GM23338 (cell line): ENCODE measurements at regions not wholly inside any gene's neighbourhood (a gene's known extent, or its start where the extent isn't known, plus 50 kb on each side); places are given as distances from the start of the nearest gene placed in this dataset.

Experiments
- ATAC-seq: fragments of 200-7000 bp; cut with Tn5 transposase; 3 replicates; pipeline ENCODE4 v1.9.1; 2020
- DNase-seq: peaks from one replicate; pipeline ENCODE4 v3.0.0-alpha.2; 2015; ENCODE audit warnings: low spot score
- H2AFZ ChIP-seq: fragments of 200-600 bp; sonication (generic); 2 replicates; pipeline ENCODE4 v1.8.0; 2016; ENCODE audit warnings: antibody characterized with exemption, mild to moderate bottlenecking, moderate library complexity
- H3F3A ChIP-seq: fragments of 200-600 bp; sonication (generic); replicated peaks from 2 replicates; pipeline ENCODE4 v1.8.0; 2017; ENCODE audit warnings: antibody characterized with exemption, mixed run types, low read depth
- H3K27ac ChIP-seq: fragments of 200-600 bp; sonication (generic); 2 replicates; pipeline ENCODE4 v1.6.1; 2016; ENCODE audit warnings: low read depth
- H3K27me3 ChIP-seq: fragments of 200-600 bp; sonication (generic); 2 replicates; pipeline ENCODE4 v1.8.0; 2016; ENCODE audit warnings: mild to moderate bottlenecking, mixed run types, moderate library complexity; ENCODE audit not compliant: insufficient read depth
- H3K36me3 ChIP-seq: fragments of 200-600 bp; sonication (generic); 2 replicates; pipeline ENCODE4 v1.8.0; 2016; ENCODE audit warnings: mild to moderate bottlenecking; ENCODE audit not compliant: insufficient read depth
- H3K4me1 ChIP-seq: fragments of 200-600 bp; sonication (generic); 2 replicates; pipeline ENCODE4 v1.8.0; 2016; ENCODE audit warnings: mild to moderate bottlenecking, moderate library complexity; ENCODE audit not compliant: insufficient read depth
- H3K4me2 ChIP-seq: fragments of 200-600 bp; sonication (generic); 2 replicates; pipeline ENCODE4 v1.7.1; 2017; ENCODE audit warnings: mixed run types
- H3K4me3 ChIP-seq: fragments of 200-600 bp; sonication (generic); 2 replicates; pipeline ENCODE4 v1.6.1; 2016; ENCODE audit warnings: mixed run types
- H3K79me2 ChIP-seq: fragments of 200-600 bp; sonication (generic); replicated peaks from 2 replicates; pipeline ENCODE4 v1.8.0; 2017; ENCODE audit warnings: mild to moderate bottlenecking; ENCODE audit not compliant: insufficient read depth
- H3K9me2 ChIP-seq: fragments of 200-600 bp; sonication (generic); 2 replicates; pipeline ENCODE4 v1.8.0; 2017; ENCODE audit not compliant: insufficient read depth
- H4K20me1 ChIP-seq: fragments of 200-600 bp; sonication (generic); replicated peaks from 2 replicates; pipeline ENCODE4 v1.8.0; 2017; ENCODE audit warnings: mild to moderate bottlenecking; ENCODE audit not compliant: insufficient read depth
- H3K27ac Mint-ChIP-seq: 2 replicates; pipeline ENCODE4 v1.8.0; 2020; ENCODE audit warnings: inconsistent platforms, mild to moderate bottlenecking, moderate library complexity, mixed read lengths
- H3K27me3 Mint-ChIP-seq: 3 replicates; pipeline ENCODE4 v1.8.0; 2022; ENCODE audit warnings: low read depth, mild to moderate bottlenecking, moderate library complexity, mixed read lengths, inconsistent platforms; ENCODE audit not compliant: insufficient read depth, poor library complexity
- H3K36me3 Mint-ChIP-seq: 3 replicates; pipeline ENCODE4 v1.8.0; 2021; ENCODE audit warnings: low read depth, mild to moderate bottlenecking, inconsistent platforms, moderate library complexity, mixed read lengths
- H3K4me1 Mint-ChIP-seq: 3 replicates; pipeline ENCODE4 v1.8.0; 2020; ENCODE audit warnings: mild to moderate bottlenecking, inconsistent platforms, mixed read lengths
- H3K4me3 Mint-ChIP-seq: 3 replicates; pipeline ENCODE4 v1.8.0; 2021; ENCODE audit warnings: moderate library complexity, mild to moderate bottlenecking, inconsistent platforms, mixed read lengths
- H3K9me3 Mint-ChIP-seq: 3 replicates; pipeline ENCODE4 v1.8.0; 2020; ENCODE audit warnings: moderate library complexity, mild to moderate bottlenecking, inconsistent platforms, mixed read lengths
- ETS1 ChIP-seq: IDR thresholded peaks from 2 replicates; pipeline ENCODE4 v1.6.1; 2016; ENCODE audit warnings: antibody characterized with exemption
- EZH2 ChIP-seq: fragments of 200-600 bp; sonication (generic); IDR thresholded peaks from one replicate; pipeline ENCODE4 v1.8.0; 2017; ENCODE audit warnings: antibody characterized with exemption, mild to moderate bottlenecking, low read depth; ENCODE audit not compliant: unreplicated experiment
- EZH2phosphoT487 ChIP-seq: fragments of 200-600 bp; sonication (generic); IDR thresholded peaks from one replicate; pipeline ENCODE4 v1.8.1; 2018; ENCODE audit warnings: antibody characterized with exemption; ENCODE audit not compliant: unreplicated experiment
- JUNB ChIP-seq: IDR thresholded peaks from one replicate; pipeline ENCODE4 v1.6.1; 2016; ENCODE audit warnings: antibody characterized with exemption; ENCODE audit not compliant: unreplicated experiment
- NANOG ChIP-seq: IDR thresholded peaks from 2 replicates; pipeline ENCODE4 v1.6.1; 2016; ENCODE audit warnings: antibody characterized with exemption, borderline replicate concordance
- POLR2AphosphoS5 ChIP-seq: IDR thresholded peaks from 2 replicates; pipeline ENCODE4 v1.6.1; 2016; ENCODE audit warnings: antibody characterized with exemption, low read depth
- STAT1 ChIP-seq: IDR thresholded peaks from one replicate; pipeline ENCODE4 v1.6.1; 2016; ENCODE audit warnings: antibody characterized with exemption; ENCODE audit not compliant: unreplicated experiment
- ZNF114 ChIP-seq: fragments of 250-450 bp; sonication (Bioruptor Pico); IDR thresholded peaks from 2 replicates; pipeline ENCODE4 v1.5.0; 2020; ENCODE audit warnings: mild to moderate bottlenecking, moderate library complexity
- ZNF331 ChIP-seq: fragments of 250-450 bp; sonication (Bioruptor Pico); IDR thresholded peaks from 2 replicates; pipeline ENCODE4 v1.5.0; 2020; ENCODE audit warnings: low read depth, mild to moderate bottlenecking, moderate library complexity
- TF ChIP-seq, protein P1 (sequence below), 2 experiments: fragments of 200-600 bp in 1 of 2; sonication (generic) in 1 of 2; conservative IDR thresholded peaks; 2 replicates each; pipeline versions ENCODE4 v1.5.1 to v1.6.1; 2016 to 2017; ENCODE audit warnings: antibody characterized with exemption in 2 of 2, low read depth in 2 of 2, mild to moderate bottlenecking in 2 of 2, moderate library complexity in 1 of 2
- TF ChIP-seq, protein P2 (sequence below): IDR thresholded peaks from one replicate; pipeline ENCODE4 v1.6.1; 2018; ENCODE audit warnings: antibody characterized with exemption; ENCODE audit not compliant: unreplicated experiment

DNA sequence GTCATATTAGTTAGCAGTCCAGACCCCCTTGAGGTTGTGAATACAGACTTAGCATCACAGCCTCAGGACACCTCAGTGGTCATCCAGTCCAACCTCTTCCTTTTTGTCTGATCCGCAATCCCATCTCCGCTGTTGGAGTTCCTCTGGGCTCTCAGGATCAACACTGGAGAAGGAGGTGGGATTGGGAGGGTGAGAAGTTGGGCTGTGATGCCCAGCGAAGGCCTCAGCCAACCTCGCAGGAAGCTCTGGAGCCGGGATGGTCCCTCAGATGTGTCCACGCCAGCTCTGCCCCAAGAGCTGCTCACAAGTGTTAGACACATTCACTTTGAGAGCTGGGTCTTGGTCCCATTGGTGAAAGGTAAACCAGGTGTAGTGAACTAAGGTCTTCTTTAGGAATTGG lies 74.9 kb upstream of the AFF3 start (continued):
- TF ChIP-seq ETS1 (no peak), ZNF114 (no peak), NANOG (no peak), STAT1 (no peak), POLR2AphosphoS5 (no peak)
- TF ChIP-seq, protein P1, sequence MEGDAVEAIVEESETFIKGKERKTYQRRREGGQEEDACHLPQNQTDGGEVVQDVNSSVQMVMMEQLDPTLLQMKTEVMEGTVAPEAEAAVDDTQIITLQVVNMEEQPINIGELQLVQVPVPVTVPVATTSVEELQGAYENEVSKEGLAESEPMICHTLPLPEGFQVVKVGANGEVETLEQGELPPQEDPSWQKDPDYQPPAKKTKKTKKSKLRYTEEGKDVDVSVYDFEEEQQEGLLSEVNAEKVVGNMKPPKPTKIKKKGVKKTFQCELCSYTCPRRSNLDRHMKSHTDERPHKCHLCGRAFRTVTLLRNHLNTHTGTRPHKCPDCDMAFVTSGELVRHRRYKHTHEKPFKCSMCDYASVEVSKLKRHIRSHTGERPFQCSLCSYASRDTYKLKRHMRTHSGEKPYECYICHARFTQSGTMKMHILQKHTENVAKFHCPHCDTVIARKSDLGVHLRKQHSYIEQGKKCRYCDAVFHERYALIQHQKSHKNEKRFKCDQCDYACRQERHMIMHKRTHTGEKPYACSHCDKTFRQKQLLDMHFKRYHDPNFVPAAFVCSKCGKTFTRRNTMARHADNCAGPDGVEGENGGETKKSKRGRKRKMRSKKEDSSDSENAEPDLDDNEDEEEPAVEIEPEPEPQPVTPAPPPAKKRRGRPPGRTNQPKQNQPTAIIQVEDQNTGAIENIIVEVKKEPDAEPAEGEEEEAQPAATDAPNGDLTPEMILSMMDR (conservative IDR thresholded peaks at IDR 0.05; ENCODE audit: low read depth in 2 of 2), result no peak

GRCh38 chr2:100216015-100216414 lies 73.6 kb upstream of the AFF3 start:
- peaks cover 2% of the 10 kb centered on the region for H3K27me3 Mint-ChIP-seq
- H3K4me1 Mint-ChIP-seq, result no peaks in the 10 kb centered on the region
- Histone ChIP-seq H3K4me1 (no peaks in the 10 kb centered on the region), H3K27ac (no peak overlapping the region), H4K20me1 (no peaks in the 10 kb centered on the region), H3K36me3 (no peaks in the 10 kb centered on the region), H3K79me2 (no peaks in the 10 kb centered on the region), H3K4me2 (no peak overlapping the region), H3K27me3 (no peaks in the 10 kb centered on the region), H3K9me2 (no peaks in the 10 kb centered on the region), H2AFZ (no peak overlapping the region), H3K4me3 (no peak overlapping the region), H3F3A (no peaks in the 10 kb centered on the region)
- ATAC-seq (no peak), DNase-seq (no peak)
- H3K4me3 Mint-ChIP-seq, result no peak overlapping the region
- no peaks in the 10 kb centered on the region for H3K9me3 Mint-ChIP-seq
- no peaks in the 10 kb centered on the region for H3K36me3 Mint-ChIP-seq
- no peak for TF ChIP-seq POLR2AphosphoS5
- TF ChIP-seq STAT1, result no peak
- TF ChIP-seq ZNF114, result no peak
- no peak for TF ChIP-seq JUNB
- TF ChIP-seq EZH2phosphoT487, result no peak
- TF ChIP-seq ZNF331, result no peak
- no peak for TF ChIP-seq EZH2
- no peak for TF ChIP-seq ETS1
- no peak for TF ChIP-seq NANOG
- TF ChIP-seq, protein P2, sequence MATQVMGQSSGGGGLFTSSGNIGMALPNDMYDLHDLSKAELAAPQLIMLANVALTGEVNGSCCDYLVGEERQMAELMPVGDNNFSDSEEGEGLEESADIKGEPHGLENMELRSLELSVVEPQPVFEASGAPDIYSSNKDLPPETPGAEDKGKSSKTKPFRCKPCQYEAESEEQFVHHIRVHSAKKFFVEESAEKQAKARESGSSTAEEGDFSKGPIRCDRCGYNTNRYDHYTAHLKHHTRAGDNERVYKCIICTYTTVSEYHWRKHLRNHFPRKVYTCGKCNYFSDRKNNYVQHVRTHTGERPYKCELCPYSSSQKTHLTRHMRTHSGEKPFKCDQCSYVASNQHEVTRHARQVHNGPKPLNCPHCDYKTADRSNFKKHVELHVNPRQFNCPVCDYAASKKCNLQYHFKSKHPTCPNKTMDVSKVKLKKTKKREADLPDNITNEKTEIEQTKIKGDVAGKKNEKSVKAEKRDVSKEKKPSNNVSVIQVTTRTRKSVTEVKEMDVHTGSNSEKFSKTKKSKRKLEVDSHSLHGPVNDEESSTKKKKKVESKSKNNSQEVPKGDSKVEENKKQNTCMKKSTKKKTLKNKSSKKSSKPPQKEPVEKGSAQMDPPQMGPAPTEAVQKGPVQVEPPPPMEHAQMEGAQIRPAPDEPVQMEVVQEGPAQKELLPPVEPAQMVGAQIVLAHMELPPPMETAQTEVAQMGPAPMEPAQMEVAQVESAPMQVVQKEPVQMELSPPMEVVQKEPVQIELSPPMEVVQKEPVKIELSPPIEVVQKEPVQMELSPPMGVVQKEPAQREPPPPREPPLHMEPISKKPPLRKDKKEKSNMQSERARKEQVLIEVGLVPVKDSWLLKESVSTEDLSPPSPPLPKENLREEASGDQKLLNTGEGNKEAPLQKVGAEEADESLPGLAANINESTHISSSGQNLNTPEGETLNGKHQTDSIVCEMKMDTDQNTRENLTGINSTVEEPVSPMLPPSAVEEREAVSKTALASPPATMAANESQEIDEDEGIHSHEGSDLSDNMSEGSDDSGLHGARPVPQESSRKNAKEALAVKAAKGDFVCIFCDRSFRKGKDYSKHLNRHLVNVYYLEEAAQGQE, result no peak
- H3K27ac Mint-ChIP-seq, result no peak overlapping the region
